ENCODE measurements at regions not wholly inside any gene's neighbourhood (a gene's known extent, or its start where the extent isn't known, plus 50 kb on each side); places are given as distances from the start of the nearest gene placed in this dataset.

DNA sequence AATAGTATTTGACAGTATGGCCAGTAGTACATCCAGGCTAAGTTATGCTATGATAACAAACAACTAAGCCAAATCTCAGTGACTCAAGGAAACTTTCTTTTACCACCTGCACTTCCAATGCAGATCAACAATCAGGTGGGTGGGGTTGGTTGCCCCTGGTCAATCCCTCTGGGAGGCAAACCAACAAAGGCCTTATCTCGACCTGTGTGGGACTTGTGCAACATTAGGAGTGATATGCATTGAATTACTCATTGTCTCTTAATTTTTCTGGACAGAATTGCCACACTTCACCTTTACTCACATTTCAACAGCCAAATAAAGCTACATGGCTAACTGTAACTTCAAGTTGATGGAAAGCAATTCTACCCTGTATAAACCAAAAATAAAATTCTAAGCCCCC lies 1049.3 kb upstream of the CDH2 start:
- no peak overlapping the region for H3K9ac ChIP-seq (ENCODE audit: control insufficient read depth, insufficient read depth, low read length)
- 0% methylated on average over 1 of the region's 1 CpG for WGBS (ENCODE audit: insufficient coverage, insufficient replicate concordance, low lambda C conversion rate, missing lambda C conversion rate)
- TF ChIP-seq USF1 (IDR thresholded peaks at IDR 0.05; ENCODE audit: borderline replicate concordance, extremely low read length, insufficient read depth, low read depth, low read length) (no peak), KAT2A (conservative IDR thresholded peaks at IDR 0.05; ENCODE audit: control insufficient read depth, low read depth, low read length) (no peak), ATF7 (IDR thresholded peaks at IDR 0.05; ENCODE audit: low read depth) (no peak), NRF1 (conservative IDR thresholded peaks at IDR 0.05; ENCODE audit: low read depth, low read length) (no peak), MAX (IDR thresholded peaks at IDR 0.05; ENCODE audit: low read depth, low read length) (no peak), SPI1 (IDR thresholded peaks at IDR 0.05; ENCODE audit: borderline replicate concordance, insufficient read depth, low read depth, low read length) (no peak), ZNF217 (IDR thresholded peaks at IDR 0.05) (no peak), PML (IDR thresholded peaks at IDR 0.05; ENCODE audit: low read length) (no peak), YY1 (IDR thresholded peaks at IDR 0.05; ENCODE audit: low read depth, low read length) (no peak), ATF2 (IDR thresholded peaks at IDR 0.05; ENCODE audit: low read length) (no peak), TARDBP (IDR thresholded peaks at IDR 0.05; ENCODE audit: borderline replicate concordance) (no peak), ELK1 (IDR thresholded peaks at IDR 0.05; ENCODE audit: low read depth, low read length) (no peak)
- TF ChIP-seq, protein P1, sequence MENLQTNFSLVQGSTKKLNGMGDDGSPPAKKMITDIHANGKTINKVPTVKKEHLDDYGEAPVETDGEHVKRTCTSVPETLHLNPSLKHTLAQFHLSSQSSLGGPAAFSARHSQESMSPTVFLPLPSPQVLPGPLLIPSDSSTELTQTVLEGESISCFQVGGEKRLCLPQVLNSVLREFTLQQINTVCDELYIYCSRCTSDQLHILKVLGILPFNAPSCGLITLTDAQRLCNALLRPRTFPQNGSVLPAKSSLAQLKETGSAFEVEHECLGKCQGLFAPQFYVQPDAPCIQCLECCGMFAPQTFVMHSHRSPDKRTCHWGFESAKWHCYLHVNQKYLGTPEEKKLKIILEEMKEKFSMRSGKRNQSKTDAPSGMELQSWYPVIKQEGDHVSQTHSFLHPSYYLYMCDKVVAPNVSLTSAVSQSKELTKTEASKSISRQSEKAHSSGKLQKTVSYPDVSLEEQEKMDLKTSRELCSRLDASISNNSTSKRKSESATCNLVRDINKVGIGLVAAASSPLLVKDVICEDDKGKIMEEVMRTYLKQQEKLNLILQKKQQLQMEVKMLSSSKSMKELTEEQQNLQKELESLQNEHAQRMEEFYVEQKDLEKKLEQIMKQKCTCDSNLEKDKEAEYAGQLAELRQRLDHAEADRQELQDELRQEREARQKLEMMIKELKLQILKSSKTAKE (IDR thresholded peaks at IDR 0.05; ENCODE audit: low read depth, poor library complexity, severe bottlenecking) = no peak
- H4K20me1 ChIP-seq (ENCODE audit: control insufficient read depth, insufficient read depth) = no peaks in the 10 kb centered on the region
- no peak overlapping the region for H2AFZ ChIP-seq (ENCODE audit: control insufficient read depth, low read depth, low read length)
- SMC1A ChIA-PET (ENCODE audit: uncharacterized antibody, unreplicated experiment) = no interaction called here
- FAIRE-seq (no peak), DNase-seq (ENCODE audit: low read depth, low spot score) (no peak), ATAC-seq (no peak)
- H3K27me3 ChIP-seq (replicated peaks in 1 of 2; ENCODE audit: control insufficient read depth in 2 of 2, insufficient read depth in 2 of 2, low read length in 1 of 2) = no peaks in the 10 kb centered on the region
- CTCF ChIA-PET = no interaction called here
- no peaks in the 10 kb centered on the region for H3K9me3 ChIP-seq (replicated peaks; ENCODE audit: control insufficient read depth, insufficient read depth, low read length)
- no peaks in the 10 kb centered on the region for H3K79me2 ChIP-seq (ENCODE audit: control insufficient read depth, insufficient read depth, low read length)
- H3K36me3 ChIP-seq (ENCODE audit: control insufficient read depth in 2 of 2, insufficient read depth in 2 of 2, low read length in 1 of 2) = no peaks in the 10 kb centered on the region
- POLR2A ChIA-PET = no interaction called here
- RAD21 ChIA-PET (ENCODE audit: unreplicated experiment) = no interaction called here
- no peak overlapping the region for H3K27ac ChIP-seq (ENCODE audit: control insufficient read depth, insufficient read depth)
- in situ Hi-C loops (cut with MboI) (no loop called here), intact Hi-C loops (cut with micrococcal nuclease; ENCODE audit: unreplicated experiment) (no loop called here)
- H3K4me2 ChIP-seq (ENCODE audit: control insufficient read depth, insufficient read depth) = no peak overlapping the region
- H3K4me1 ChIP-seq (ENCODE audit: control insufficient read depth, insufficient read depth, low read length) = no peaks in the 10 kb centered on the region
- no peak overlapping the region for H3K4me3 ChIP-seq
- BruUV-seq (replicated peaks) = no TSS peak
